IMR-90 (cell line): ENCODE measurements at regions not wholly inside any gene's neighbourhood (a gene's known extent, or its start where the extent isn't known, plus 50 kb on each side); places are given as distances from the start of the nearest gene placed in this dataset.

Experiments used
- ATAC-seq: fragments of 200-7000 bp; cut with Tn5 transposase; 2 replicates; pipeline ENCODE4 v1.9.1; 2020; ENCODE audit warnings: low read depth, mild to moderate bottlenecking, moderate library complexity
- BruUV-seq: library from RNA; stranded (reverse); fragments of 400-500 nt; replicated peaks from 2 replicates; lab custom pipeline; 2021; lab: Mats Ljungman, UMichigan
- CTCF ChIA-PET: fragments of 300-600 bp; formaldehyde crosslinking; extraction: SDS; loops from one replicate; lab custom pipeline; 2021; ENCODE audit warnings: antibody characterized with exemption; lab: Yijun Ruan, JAX
- POLR2A ChIA-PET: fragments of 300-600 bp; sonication (Branson Sonifier 250); formaldehyde crosslinking; loops from one replicate; lab custom pipeline; 2022; ENCODE audit warnings: antibody characterized with exemption; ENCODE audit not compliant: unreplicated experiment; lab: Charles Lee
- DNase-seq: peaks from one replicate; pipeline ENCODE4 v3.0.0; 2013
- H2AFZ ChIP-seq: replicated peaks from 2 replicates; pipeline ENCODE3; 2013; ENCODE audit warnings: low read length, mild to moderate bottlenecking; ENCODE audit not compliant: poor library complexity
- H2AK5ac ChIP-seq: 2 replicates; pipeline ENCODE4 v1.6.1; 2013; ENCODE audit warnings: low read depth, low read length, inconsistent platforms
- H2AK9ac ChIP-seq: replicated peaks from 2 replicates; pipeline ENCODE3; 2013; ENCODE audit warnings: mild to moderate bottlenecking, low read depth, low read length, moderate library complexity; ENCODE audit not compliant: poor library complexity
- H2BK120ac ChIP-seq: 2 replicates; pipeline ENCODE4 v1.6.1; 2013; ENCODE audit warnings: low read depth, low read length, inconsistent platforms
- H2BK15ac ChIP-seq: 3 replicates; pipeline ENCODE4 v1.6.1; 2013; ENCODE audit warnings: low read depth, low read length, inconsistent platforms
- H2BK20ac ChIP-seq: 2 replicates; pipeline ENCODE4 v1.6.1; 2013; ENCODE audit warnings: low read depth, mild to moderate bottlenecking, inconsistent platforms, low read length, moderate library complexity
- H2BK5ac ChIP-seq: 2 replicates; pipeline ENCODE4 v1.6.1; 2013; ENCODE audit warnings: mild to moderate bottlenecking, low read depth, low read length, inconsistent platforms; ENCODE audit not compliant: poor library complexity, severe bottlenecking
- H3K14ac ChIP-seq: replicated peaks from 2 replicates; pipeline ENCODE4 v1.6.1; 2013; ENCODE audit warnings: low read depth, low read length, inconsistent platforms
- H3K18ac ChIP-seq: 2 replicates; pipeline ENCODE4 v1.6.1; 2013; ENCODE audit warnings: low read depth, low read length, control low read depth
- H3K23ac ChIP-seq: 2 replicates; pipeline ENCODE4 v1.6.1; 2013; ENCODE audit warnings: low read depth, low read length, inconsistent platforms
- H3K27ac ChIP-seq: 2 replicates; pipeline ENCODE4 v1.5.1; 2013; ENCODE audit warnings: mild to moderate bottlenecking, control low read depth, low read length; ENCODE audit not compliant: insufficient read depth
- H3K27me3 ChIP-seq: 2 replicates; pipeline ENCODE4 v1.6.1; 2013; ENCODE audit warnings: low read length; ENCODE audit not compliant: control insufficient read depth, insufficient read depth
- H3K36me3 ChIP-seq: 2 replicates; pipeline ENCODE4 v1.6.1; 2013; ENCODE audit warnings: low read length, mixed read lengths; ENCODE audit not compliant: control insufficient read depth, insufficient read depth
- H3K4ac ChIP-seq: 2 replicates; pipeline ENCODE4 v1.6.1; 2013; ENCODE audit warnings: low read depth, low read length, inconsistent platforms
- H3K4me1 ChIP-seq: 2 replicates; pipeline ENCODE4 v1.6.1; 2013; ENCODE audit warnings: low read length, mixed read lengths; ENCODE audit not compliant: control insufficient read depth, insufficient read depth
- H3K4me2 ChIP-seq: 2 replicates; pipeline ENCODE4 v1.6.1; 2013; ENCODE audit warnings: low read depth, mild to moderate bottlenecking, control low read depth, low read length, moderate library complexity
- H3K4me3 ChIP-seq: 2 replicates; pipeline ENCODE4 v1.5.1; 2013; ENCODE audit warnings: low read depth, mild to moderate bottlenecking, control low read depth, low read length, moderate library complexity; ENCODE audit not compliant: insufficient read depth
- H3K56ac ChIP-seq: 2 replicates; pipeline ENCODE4 v1.6.1; 2013; ENCODE audit warnings: low read length, inconsistent platforms; ENCODE audit not compliant: insufficient read depth; ENCODE audit errors: extremely low read depth
- H3K79me1 ChIP-seq, 2 experiments: 2 replicates each; pipeline ENCODE4 v1.6.1; 2013; ENCODE audit warnings: low read length in 2 of 2, inconsistent platforms in 1 of 2, low read depth in 1 of 2
- H3K9ac ChIP-seq: 2 replicates; pipeline ENCODE4 v1.6.1; 2013; ENCODE audit warnings: low read depth, low read length, control low read depth
- H3K9me1 ChIP-seq: 2 replicates; pipeline ENCODE4 v1.6.1; 2013; ENCODE audit warnings: low read length, inconsistent platforms; ENCODE audit not compliant: insufficient read depth
- H3K9me3 ChIP-seq: 2 replicates; pipeline ENCODE4 v1.6.1; 2013; ENCODE audit warnings: low read length; ENCODE audit not compliant: control insufficient read depth, insufficient read depth
- H4K20me1 ChIP-seq: 2 replicates; pipeline ENCODE4 v1.6.1; 2013; ENCODE audit warnings: low read length, inconsistent platforms; ENCODE audit not compliant: insufficient read depth
- H4K5ac ChIP-seq: 2 replicates; pipeline ENCODE4 v1.6.1; 2013; ENCODE audit warnings: mild to moderate bottlenecking, low read depth, low read length, control low read depth
- H4K8ac ChIP-seq, 2 experiments: 2 replicates each; pipeline ENCODE4 v1.6.1; 2013; ENCODE audit warnings: low read depth in 2 of 2, low read length in 2 of 2, control low read depth in 1 of 2, inconsistent platforms in 1 of 2
- H4K91ac ChIP-seq: 2 replicates; pipeline ENCODE4 v1.6.1; 2013; ENCODE audit warnings: low read depth, low read length, inconsistent platforms; ENCODE audit not compliant: insufficient read depth
- BHLHE40 ChIP-seq: fragments of 150-350 bp; IDR thresholded peaks from 2 replicates; pipeline ENCODE4 v1.6.1; 2016; ENCODE audit warnings: mild to moderate bottlenecking, low read depth, low read length
- CEBPB ChIP-seq: IDR thresholded peaks from 2 replicates; pipeline ENCODE4 v1.6.1; 2012; ENCODE audit warnings: low read depth, low read length, improper control_type of control experiment
- CHD1 ChIP-seq: IDR thresholded peaks from 2 replicates; pipeline ENCODE4 v1.6.1; 2012; ENCODE audit warnings: low read depth, low read length, improper control_type of control experiment
- CTCF ChIP-seq: conservative IDR thresholded peaks from 2 replicates; pipeline ENCODE4 v1.5.1; 2012; ENCODE audit warnings: mild to moderate bottlenecking, low read depth, low read length, improper control_type of control experiment
- ELK1 ChIP-seq: fragments of 150-350 bp; IDR thresholded peaks from 2 replicates; pipeline ENCODE4 v1.6.1; 2016; ENCODE audit warnings: low read depth, mild to moderate bottlenecking, low read length, moderate library complexity, borderline replicate concordance
- FOS ChIP-seq: fragments of 150-350 bp; IDR thresholded peaks from 2 replicates; pipeline ENCODE4 v1.6.1; 2016; ENCODE audit warnings: low read depth, low read length
- MAFK ChIP-seq: IDR thresholded peaks from 2 replicates; pipeline ENCODE4 v1.6.1; 2012; ENCODE audit warnings: low read depth, low read length, improper control_type of control experiment
- MAZ ChIP-seq: IDR thresholded peaks from 2 replicates; pipeline ENCODE4 v1.6.1; 2012; ENCODE audit warnings: low read depth, mild to moderate bottlenecking, low read length, improper control_type of control experiment, moderate library complexity, borderline replicate concordance
- MXI1 ChIP-seq: IDR thresholded peaks from 2 replicates; pipeline ENCODE4 v1.6.1; 2012; ENCODE audit warnings: low read depth, mild to moderate bottlenecking, low read length, moderate library complexity, borderline replicate concordance
- NFE2L2 ChIP-seq: fragments of 150-350 bp; IDR thresholded peaks from 2 replicates; pipeline ENCODE4 v1.6.1; 2016; ENCODE audit warnings: low read depth, mild to moderate bottlenecking, low read length
- POLR2A ChIP-seq: IDR thresholded peaks from 2 replicates; pipeline ENCODE4 v1.6.1; 2012; ENCODE audit warnings: mild to moderate bottlenecking, low read depth, low read length
- RAD21 ChIP-seq: IDR thresholded peaks from 2 replicates; pipeline ENCODE4 v1.6.1; 2012; ENCODE audit warnings: low read length, improper control_type of control experiment
- RCOR1 ChIP-seq: IDR thresholded peaks from 2 replicates; pipeline ENCODE4 v1.6.1; 2012; ENCODE audit warnings: mild to moderate bottlenecking, low read length, improper control_type of control experiment; ENCODE audit not compliant: insufficient replicate concordance
- RFX5 ChIP-seq: IDR thresholded peaks from 2 replicates; pipeline ENCODE4 v1.8.0; 2012; ENCODE audit warnings: low read depth, mild to moderate bottlenecking, low read length, moderate library complexity
- SMC3 ChIP-seq: fragments of 150-350 bp; IDR thresholded peaks from 2 replicates; pipeline ENCODE4 v1.6.1; 2016; ENCODE audit warnings: low read depth, mild to moderate bottlenecking, antibody characterized with exemption, low read length, moderate library complexity
- USF2 ChIP-seq: fragments of 150-350 bp; IDR thresholded peaks from 2 replicates; pipeline ENCODE4 v1.6.1; 2017; ENCODE audit warnings: mild to moderate bottlenecking, antibody characterized with exemption, low read length, low read depth
- dilution Hi-C: fragments of 300-500 bp; cut with HindIII; formaldehyde crosslinking; loops from one replicate; pipeline ENCODE4 v1.14.3; 2018; ENCODE audit warnings: low sequenced_read_pairs; ENCODE audit not compliant: unreplicated experiment
- in situ Hi-C: fragments of 300-500 bp; cut with MboI; formaldehyde crosslinking; loops from 3 replicates; pipeline ENCODE4 v1.14.3; 2019; ENCODE audit warnings: low sequenced_read_pairs, inconsistent platforms, mixed read lengths
- intact Hi-C: fragments of 100-400 bp; cut with micrococcal nuclease; formaldehyde crosslinking; loops from 2 replicates; pipeline ENCODE4 v1.10.0; 2022

- Histone ChIP-seq H4K91ac (no peak overlapping the region), H3K27me3 (peaks cover 8% of the 10 kb centered on the region), H3K9me1 (no peaks in the 10 kb centered on the region; the same call in 1 of the 2 replicates), H3K36me3 (no peaks in the 10 kb centered on the region), H3K56ac (no peak overlapping the region), H2BK20ac (no peak overlapping the region), H4K5ac (no peak overlapping the region), H4K8ac (no peak overlapping the region), H2AK9ac (no peak overlapping the region), H3K18ac (no peak overlapping the region), H3K9me3 (no peaks in the 10 kb centered on the region), H4K20me1 (no peaks in the 10 kb centered on the region), H3K79me1 (no peaks in the 10 kb centered on the region), H3K4me2 (no peak overlapping the region), H3K9ac (no peak overlapping the region), H3K4ac (no peak overlapping the region), H2BK120ac (no peak overlapping the region), H2BK15ac (no peak overlapping the region), H3K27ac (no peak overlapping the region), H3K23ac (no peak overlapping the region), H3K14ac (no peak overlapping the region), H2BK5ac (no peak overlapping the region), H3K4me3 (no peak overlapping the region), H3K4me1 (no peaks in the 10 kb centered on the region), H2AFZ (no peak overlapping the region), H2AK5ac (no peak overlapping the region)
- no peak for ATAC-seq
- POLR2A ChIA-PET: no interaction called here
- intact Hi-C loops: no loop called here
- no peak for DNase-seq
- in situ Hi-C loops: no loop called here
- no peak for TF ChIP-seq FOS
- TF ChIP-seq USF2: no peak
- TF ChIP-seq RFX5: no peak
- TF ChIP-seq MXI1: no peak
- no peak for TF ChIP-seq BHLHE40
- TF ChIP-seq CTCF: no peak
- TF ChIP-seq CHD1: no peak
- no peak for TF ChIP-seq CEBPB
- TF ChIP-seq POLR2A: no peak
- TF ChIP-seq ELK1: no peak
- TF ChIP-seq RAD21: no peak
- TF ChIP-seq MAZ: no peak
- no peak for TF ChIP-seq NFE2L2
- TF ChIP-seq SMC3: no peak
- TF ChIP-seq MAFK: no peak
- no peak for TF ChIP-seq RCOR1
- dilution Hi-C loops: no loop called here
- CTCF ChIA-PET: no interaction called here
- no TSS peak for BruUV-seq
These were observed 513.6 kb downstream of the HTR7 start for GRCh38 chr10:90344226-90344625.
